ENCODE measurements at regions not wholly inside any gene's neighbourhood (a gene's known extent, or its start where the extent isn't known, plus 50 kb on each side); places are given as distances from the start of the nearest gene placed in this dataset.

GRCh38 chr16:51002881-51003490, 148.1 kb downstream of the SALL1 start:
- no peak for TF ChIP-seq POLR2A (IDR thresholded peaks at IDR 0.05; ENCODE audit: low read depth, low read length)
- TF ChIP-seq POLR2AphosphoS5 (IDR thresholded peaks at IDR 0.05; ENCODE audit: low read depth, low read length) = no peak
- no peak for TF ChIP-seq TAF1 (IDR thresholded peaks at IDR 0.05; ENCODE audit: low read depth, low read length)
